Loucy (cell line): ENCODE measurements at regions not wholly inside any gene's neighbourhood (a gene's known extent, or its start where the extent isn't known, plus 50 kb on each side); places are given as distances from the start of the nearest gene placed in this dataset.

Experiments used
- H2AFZ ChIP-seq: fragments of 200-600 bp; sonication (generic); 2 replicates; pipeline ENCODE4 v1.6.0; 2016; ENCODE audit warnings: antibody characterized with exemption, mild to moderate bottlenecking, low read length, moderate library complexity
- H3F3A ChIP-seq: fragments of 200-600 bp; 2 replicates; pipeline ENCODE4 v1.6.0; 2016; ENCODE audit warnings: antibody characterized with exemption, low read depth, mild to moderate bottlenecking
- H3K27me3 ChIP-seq: fragments of 200-600 bp; sonication (generic); 2 replicates; pipeline ENCODE4 v1.6.1; 2014; ENCODE audit warnings: low read length, mild to moderate bottlenecking; ENCODE audit not compliant: insufficient read depth, poor library complexity, severe bottlenecking
- H3K36me3 ChIP-seq: fragments of 200-600 bp; sonication (generic); 2 replicates; pipeline ENCODE4 v1.6.1; 2016; ENCODE audit warnings: low read length; ENCODE audit not compliant: insufficient read depth
- H3K4me1 ChIP-seq: fragments of 200-600 bp; sonication (generic); 2 replicates; pipeline ENCODE4 v1.5.1; 2014; ENCODE audit warnings: low read length, mild to moderate bottlenecking; ENCODE audit not compliant: insufficient read depth, poor library complexity, severe bottlenecking
- H3K4me2 ChIP-seq: fragments of 200-600 bp; sonication (generic); 2 replicates; pipeline ENCODE4 v1.6.0; 2014; ENCODE audit warnings: antibody characterized with exemption, low read length, low read depth, mild to moderate bottlenecking; ENCODE audit not compliant: poor library complexity, severe bottlenecking
- H3K4me3 ChIP-seq: fragments of 200-600 bp; sonication (generic); 2 replicates; pipeline ENCODE4 v1.5.1; 2014; ENCODE audit warnings: low read length, mild to moderate bottlenecking, mixed read lengths; ENCODE audit not compliant: poor library complexity, severe bottlenecking
- H3K79me2 ChIP-seq: fragments of 200-600 bp; sonication (generic); 2 replicates; pipeline ENCODE4 v1.6.1; 2014; ENCODE audit warnings: low read length; ENCODE audit not compliant: insufficient read depth
- H3K9ac ChIP-seq: fragments of 200-600 bp; sonication (generic); 2 replicates; pipeline ENCODE4 v1.6.0; 2014; ENCODE audit warnings: mild to moderate bottlenecking, low read depth, low read length, moderate library complexity; ENCODE audit not compliant: poor library complexity, severe bottlenecking
- H3K9me2 ChIP-seq: fragments of 200-600 bp; sonication (generic); replicated peaks from 2 replicates; pipeline ENCODE4 v1.6.1; 2016; ENCODE audit warnings: low read depth, low read length, mixed read lengths
- H3K9me3 ChIP-seq: fragments of 200-600 bp; sonication (generic); 2 replicates; pipeline ENCODE4 v1.6.1; 2014; ENCODE audit warnings: mild to moderate bottlenecking, antibody characterized with exemption, low read length, low read depth; ENCODE audit not compliant: insufficient read depth
- H4K20me1 ChIP-seq: fragments of 200-600 bp; sonication (generic); 2 replicates; pipeline ENCODE4 v1.6.0; 2014; ENCODE audit warnings: antibody characterized with exemption, low read length, mild to moderate bottlenecking; ENCODE audit not compliant: insufficient read depth, poor library complexity, severe bottlenecking
- CTCF ChIP-seq: fragments of 200-600 bp; sonication (generic); conservative IDR thresholded peaks from 2 replicates; pipeline ENCODE4 v1.5.1; 2014; ENCODE audit warnings: mild to moderate bottlenecking, antibody characterized with exemption, low read length
- EZH2phosphoT487 ChIP-seq: fragments of 200-600 bp; IDR thresholded peaks from 2 replicates; pipeline ENCODE4 v1.6.1; 2018; ENCODE audit warnings: antibody characterized with exemption, mild to moderate bottlenecking, moderate library complexity, borderline replicate concordance

GRCh38 chr2:157164370-157164769 is 93.1 kb upstream of the GALNT5 start:
- Histone ChIP-seq H3K4me3 (no peak overlapping the region), H3K9me2 (no peaks in the 10 kb centered on the region), H3K4me1 (no peaks in the 10 kb centered on the region), H3K36me3 (no peaks in the 10 kb centered on the region), H3F3A (no peaks in the 10 kb centered on the region), H3K9me3 (no peaks in the 10 kb centered on the region), H3K9ac (no peak overlapping the region), H3K79me2 (no peaks in the 10 kb centered on the region), H3K27me3 (no peaks in the 10 kb centered on the region), H2AFZ (no peak overlapping the region), H3K4me2 (no peak overlapping the region), H4K20me1 (no peaks in the 10 kb centered on the region)
- no peak for TF ChIP-seq EZH2phosphoT487
- no peak for TF ChIP-seq CTCF

- Histone ChIP-seq H3K9ac (no peak overlapping the region), H4K20me1 (no peaks in the 10 kb centered on the region), H3F3A (no peaks in the 10 kb centered on the region), H3K4me2 (no peak overlapping the region), H3K36me3 (no peaks in the 10 kb centered on the region), H3K27me3 (no peaks in the 10 kb centered on the region), H3K4me3 (no peak overlapping the region), H2AFZ (no peak overlapping the region), H3K79me2 (no peaks in the 10 kb centered on the region), H3K9me3 (no peaks in the 10 kb centered on the region), H3K4me1 (no peaks in the 10 kb centered on the region), H3K9me2 (no peaks in the 10 kb centered on the region)
- no peak for TF ChIP-seq EZH2phosphoT487
- TF ChIP-seq CTCF = no peak
Observed at GRCh38 chr2:157164891-157165290, 92.6 kb upstream of the GALNT5 start.

- Histone ChIP-seq H3K36me3 (no peaks in the 10 kb centered on the region), H3K4me2 (no peak overlapping the region), H3K27me3 (no peaks in the 10 kb centered on the region), H3K9me3 (no peaks in the 10 kb centered on the region), H3K79me2 (no peaks in the 10 kb centered on the region), H3K4me3 (no peak overlapping the region), H3K9ac (no peak overlapping the region), H3K4me1 (no peaks in the 10 kb centered on the region), H2AFZ (no peak overlapping the region), H4K20me1 (no peaks in the 10 kb centered on the region), H3K9me2 (no peaks in the 10 kb centered on the region), H3F3A (no peaks in the 10 kb centered on the region)
- TF ChIP-seq CTCF = no peak
- TF ChIP-seq EZH2phosphoT487 = no peak
Observed at GRCh38 chr2:157168501-157168900, 89.0 kb upstream of the GALNT5 start.
